ENCODE measurements at regions not wholly inside any gene's neighbourhood (a gene's known extent, or its start where the extent isn't known, plus 50 kb on each side); places are given as distances from the start of the nearest gene placed in this dataset.

- Mint-ChIP-seq H3K27ac (no peak overlapping the region), H3K4me3 (no peak overlapping the region), H3K27me3 (no peaks in the 10 kb centered on the region), H3K36me3 (no peaks in the 10 kb centered on the region), H3K4me1 (no peaks in the 10 kb centered on the region), H3K9me3 (peaks cover 0 to 3% of the 10 kb centered on the region in 2 donors)
- DNase-seq (no peak), ATAC-seq (replicated peaks) (no peak)
Observed at GRCh38 chr13:34822650-34823049, 119.4 kb upstream of the NBEA start.

GRCh38 chr13:34826432-34826831 lies 115.6 kb upstream of the NBEA start:
- no peak overlapping the region for H3K27ac Mint-ChIP-seq
- H3K9me3 Mint-ChIP-seq = peaks cover 0 to under 1% of the 10 kb centered on the region in 2 donors
- no peak for DNase-seq
- H3K4me1 Mint-ChIP-seq = no peaks in the 10 kb centered on the region
- H3K36me3 Mint-ChIP-seq = no peaks in the 10 kb centered on the region
- H3K4me3 Mint-ChIP-seq = no peak overlapping the region
- no peaks in the 10 kb centered on the region for H3K27me3 Mint-ChIP-seq
- no peak for ATAC-seq (replicated peaks)

GRCh38 chr13:34833562-34834182 lies 108.4 kb upstream of the NBEA start:
- peak in 1 of 2 donors; percentile 36 for ATAC-seq (replicated peaks)
- DNase-seq = no peak
- H3K9me3 Mint-ChIP-seq = peaks cover 0 to 8% of the 10 kb centered on the region in 2 donors
- H3K4me3 Mint-ChIP-seq = no peak overlapping the region
- H3K36me3 Mint-ChIP-seq = no peaks in the 10 kb centered on the region
- no peaks in the 10 kb centered on the region for H3K4me1 Mint-ChIP-seq
- H3K27ac Mint-ChIP-seq = no peak overlapping the region
- no peaks in the 10 kb centered on the region for H3K27me3 Mint-ChIP-seq

GRCh38 chr13:34842466-34842865 lies 99.6 kb upstream of the NBEA start:
- Mint-ChIP-seq H3K36me3 (no peaks in the 10 kb centered on the region), H3K4me3 (no peak overlapping the region), H3K9me3 (peaks cover 0 to 3% of the 10 kb centered on the region in 2 donors), H3K4me1 (no peaks in the 10 kb centered on the region), H3K27ac (no peak overlapping the region), H3K27me3 (no peaks in the 10 kb centered on the region)
- ATAC-seq (replicated peaks) (peak; percentile 68 to 89), DNase-seq (no peak)

- H3K4me1 Mint-ChIP-seq = no peaks in the 10 kb centered on the region
Observed at GRCh38 chr13:34847766-34848165, 94.3 kb upstream of the NBEA start.

GRCh38 chr13:34849406-34849805 lies 92.7 kb upstream of the NBEA start:
- DNase-seq (no peak), ATAC-seq (replicated peaks) (no peak)
- H3K9me3 Mint-ChIP-seq = no peaks in the 10 kb centered on the region
- no peaks in the 10 kb centered on the region for H3K27me3 Mint-ChIP-seq
- H3K36me3 Mint-ChIP-seq = no peaks in the 10 kb centered on the region
- no peak overlapping the region for H3K27ac Mint-ChIP-seq
- H3K4me1 Mint-ChIP-seq = no peaks in the 10 kb centered on the region
- no peak overlapping the region for H3K4me3 Mint-ChIP-seq

More at GRCh38 chr13:34847766-34848165, 94.3 kb upstream of the NBEA start:
- Mint-ChIP-seq H3K9me3 (no peaks in the 10 kb centered on the region), H3K4me3 (no peak overlapping the region), H3K27me3 (no peaks in the 10 kb centered on the region), H3K36me3 (no peaks in the 10 kb centered on the region), H3K27ac (no peak overlapping the region)
- ATAC-seq (replicated peaks) = no peak
- DNase-seq = no peak

- Mint-ChIP-seq H3K27me3 (no peaks in the 10 kb centered on the region), H3K4me1 (no peaks in the 10 kb centered on the region), H3K9me3 (no peaks in the 10 kb centered on the region), H3K4me3 (no peak overlapping the region), H3K27ac (no peak overlapping the region), H3K36me3 (no peaks in the 10 kb centered on the region)
- ATAC-seq (replicated peaks) (no peak), DNase-seq (no peak)
Observed at GRCh38 chr13:34853161-34853560, 88.9 kb upstream of the NBEA start.

GRCh38 chr13:34857558-34858325 lies 84.3 kb upstream of the NBEA start:
- no peaks in the 10 kb centered on the region for H3K9me3 Mint-ChIP-seq
- no peak overlapping the region for H3K4me3 Mint-ChIP-seq
- no peaks in the 10 kb centered on the region for H3K36me3 Mint-ChIP-seq
- DNase-seq = no peak
- ATAC-seq (replicated peaks) = no peak
- no peak overlapping the region for H3K27ac Mint-ChIP-seq
- H3K4me1 Mint-ChIP-seq = no peaks in the 10 kb centered on the region
- no peaks in the 10 kb centered on the region for H3K27me3 Mint-ChIP-seq

GRCh38 chr13:34862311-34862710 lies 79.8 kb upstream of the NBEA start:
- Mint-ChIP-seq H3K9me3 (no peaks in the 10 kb centered on the region), H3K4me1 (no peaks in the 10 kb centered on the region), H3K27ac (no peak overlapping the region), H3K27me3 (no peaks in the 10 kb centered on the region), H3K36me3 (no peaks in the 10 kb centered on the region), H3K4me3 (no peak overlapping the region)
- ATAC-seq (replicated peaks) = no peak
- DNase-seq = no peak

GRCh38 chr13:34862716-34863115 lies 79.4 kb upstream of the NBEA start:
- no peak overlapping the region for H3K4me3 Mint-ChIP-seq
- H3K27me3 Mint-ChIP-seq = no peaks in the 10 kb centered on the region
- H3K27ac Mint-ChIP-seq = no peak overlapping the region
- no peaks in the 10 kb centered on the region for H3K9me3 Mint-ChIP-seq
- no peaks in the 10 kb centered on the region for H3K36me3 Mint-ChIP-seq
- DNase-seq = no peak
- no peak for ATAC-seq (replicated peaks)
- no peaks in the 10 kb centered on the region for H3K4me1 Mint-ChIP-seq

- DNase-seq (no peak), ATAC-seq (replicated peaks) (no peak)
- Mint-ChIP-seq H3K27ac (no peak overlapping the region), H3K9me3 (no peaks in the 10 kb centered on the region), H3K36me3 (no peaks in the 10 kb centered on the region), H3K27me3 (no peaks in the 10 kb centered on the region), H3K4me3 (no peak overlapping the region), H3K4me1 (no peaks in the 10 kb centered on the region)
Observed at GRCh38 chr13:34863360-34864135, 78.5 kb upstream of the NBEA start.

- no peaks in the 10 kb centered on the region for H3K36me3 Mint-ChIP-seq
- H3K4me1 Mint-ChIP-seq = no peaks in the 10 kb centered on the region
- H3K4me3 Mint-ChIP-seq = no peak overlapping the region
- no peak overlapping the region for H3K27ac Mint-ChIP-seq
- ATAC-seq (replicated peaks) (no peak), DNase-seq (no peak)
- no peaks in the 10 kb centered on the region for H3K9me3 Mint-ChIP-seq
- H3K27me3 Mint-ChIP-seq = no peaks in the 10 kb centered on the region
Observed at GRCh38 chr13:34864671-34865070, 77.4 kb upstream of the NBEA start.

GRCh38 chr13:34867590-34867989 lies 74.5 kb upstream of the NBEA start:
- no peaks in the 10 kb centered on the region for H3K4me1 Mint-ChIP-seq
- H3K36me3 Mint-ChIP-seq = no peaks in the 10 kb centered on the region
- H3K9me3 Mint-ChIP-seq = no peaks in the 10 kb centered on the region
- ATAC-seq (replicated peaks) (no peak), DNase-seq (no peak)
- H3K4me3 Mint-ChIP-seq = no peak overlapping the region
- H3K27ac Mint-ChIP-seq = no peak overlapping the region
- H3K27me3 Mint-ChIP-seq = no peaks in the 10 kb centered on the region

- Mint-ChIP-seq H3K27me3 (no peaks in the 10 kb centered on the region), H3K4me1 (no peaks in the 10 kb centered on the region), H3K27ac (no peak overlapping the region), H3K9me3 (no peaks in the 10 kb centered on the region), H3K36me3 (no peaks in the 10 kb centered on the region), H3K4me3 (no peak overlapping the region)
- no peak for ATAC-seq (replicated peaks)
- DNase-seq = no peak
Observed at GRCh38 chr13:34868733-34869132, 73.3 kb upstream of the NBEA start.

GRCh38 chr13:34869696-34870095 lies 72.4 kb upstream of the NBEA start:
- no peak for DNase-seq
- no peak overlapping the region for H3K4me3 Mint-ChIP-seq
- no peaks in the 10 kb centered on the region for H3K36me3 Mint-ChIP-seq
- no peak overlapping the region for H3K27ac Mint-ChIP-seq
- ATAC-seq (replicated peaks) = no peak
- H3K9me3 Mint-ChIP-seq = no peaks in the 10 kb centered on the region
- peaks cover 0 to 3% of the 10 kb centered on the region in 2 donors for H3K27me3 Mint-ChIP-seq
- no peaks in the 10 kb centered on the region for H3K4me1 Mint-ChIP-seq
